B cell (primary cell): ENCODE measurements at regions not wholly inside any gene's neighbourhood (a gene's known extent, or its start where the extent isn't known, plus 50 kb on each side); places are given as distances from the start of the nearest gene placed in this dataset.

Experiments used
- ATAC-seq: fragments of 200-7000 bp; cut with Tn5 transposase; one replicate; pipeline ENCODE4 v1.10.0; 2021; ENCODE audit warnings: low read depth, mild to moderate bottlenecking, moderate number of reproducible peaks, moderate library complexity
- CTCF ChIA-PET: fragments of 350-600 bp; sonication (Branson Sonifier 250); formaldehyde crosslinking; loops from one replicate; lab custom pipeline; 2021; ENCODE audit warnings: antibody characterized with exemption, inconsistent platforms; lab: Charles Lee
- POLR2A ChIA-PET: fragments of 350-600 bp; sonication (Branson Sonifier 250); formaldehyde crosslinking; loops from one replicate; lab custom pipeline; 2021; ENCODE audit warnings: antibody characterized with exemption; lab: Charles Lee
- DNase-seq: peaks from one replicate; pipeline ENCODE4 v3.0.0; 2013
- H2AFZ ChIP-seq: 2 replicates; pipeline ENCODE4 v1.6.1; 2012; ENCODE audit warnings: mild to moderate bottlenecking, low read depth, low read length; ENCODE audit not compliant: insufficient read depth, poor library complexity, severe bottlenecking
- H3K27ac ChIP-seq, 2 donors: 1 replicate in 1 of 2; 2 replicates in 1 of 2; pipeline ENCODE4 v1.5.1; 2012 to 2013; ENCODE audit warnings: low read length in 2 of 2, mild to moderate bottlenecking in 2 of 2, moderate library complexity in 1 of 2
- H3K27me3 ChIP-seq, 4 experiments: fragments of 200-600 bp in 1 of 4; sonication (generic) in 1 of 4; replicated peaks in 1 of 4; 1 replicate in 2 of 4; 2 replicates in 2 of 4; pipeline versions ENCODE4 v1.6.1 to v1.7.0; 2013 to 2016; ENCODE audit warnings: low read length in 3 of 4, mild to moderate bottlenecking in 2 of 4, mixed read lengths in 1 of 4, moderate library complexity in 1 of 4; ENCODE audit not compliant: insufficient read depth in 4 of 4, control insufficient read depth in 3 of 4; ENCODE audit errors: control extremely low read depth in 1 of 4
- H3K36me3 ChIP-seq, 2 experiments: replicated peaks in 1 of 2; 1 replicate in 1 of 2; 2 replicates in 1 of 2; pipeline versions ENCODE4 v1.6.1 to v1.7.1; 2013; ENCODE audit warnings: low read length in 1 of 2; ENCODE audit not compliant: insufficient read depth in 2 of 2, control insufficient read depth in 1 of 2; ENCODE audit errors: control extremely low read depth in 1 of 2, extremely low read depth in 1 of 2
- H3K4me1 ChIP-seq, 2 donors: fragments of 200-600 bp in 1 of 2; sonication (generic) in 1 of 2; 1 replicate in 1 of 2; 2 replicates in 1 of 2; pipeline versions ENCODE4 v1.5.1 to v1.6.1; 2013 to 2017; ENCODE audit warnings: low read length in 2 of 2; ENCODE audit not compliant: control insufficient read depth in 2 of 2, insufficient read depth in 2 of 2
- H3K4me2 ChIP-seq: replicated peaks from 2 replicates; pipeline ENCODE3; 2012; ENCODE audit warnings: mild to moderate bottlenecking, low read depth, low read length; ENCODE audit not compliant: poor library complexity, severe bottlenecking
- H3K4me3 ChIP-seq, 5 experiments: fragments of 200-600 bp in 1 of 5; sonication (generic) in 1 of 5; 1 replicate in 3 of 5; 2 replicates in 2 of 5; pipeline versions ENCODE4 v1.5.1 to v1.7.0; 2011 to 2016; ENCODE audit warnings: low read length in 4 of 5, mild to moderate bottlenecking in 4 of 5, low read depth in 2 of 5, control low read depth in 1 of 5, moderate library complexity in 1 of 5; ENCODE audit not compliant: insufficient read depth in 1 of 5; ENCODE audit errors: control extremely low read depth in 1 of 5, extremely low read depth in 1 of 5
- H3K79me2 ChIP-seq: fragments of 200-600 bp; sonication (generic); one replicate; pipeline ENCODE4 v1.6.0; 2016; ENCODE audit warnings: low read length; ENCODE audit not compliant: control insufficient read depth, insufficient read depth
- H3K9ac ChIP-seq: fragments of 200-600 bp; sonication (generic); 2 replicates; pipeline ENCODE4 v1.6.1; 2017; ENCODE audit warnings: mild to moderate bottlenecking, low read length, moderate library complexity
- H3K9me3 ChIP-seq, 3 donors: one replicate each; pipeline versions ENCODE4 v1.6.1 to v1.7.1; 2013; ENCODE audit warnings: low read length in 2 of 3; ENCODE audit not compliant: control insufficient read depth in 2 of 3, insufficient read depth in 1 of 3; ENCODE audit errors: control extremely low read depth in 1 of 3
- H4K20me1 ChIP-seq: 2 replicates; pipeline ENCODE4 v1.6.0; 2012; ENCODE audit warnings: mild to moderate bottlenecking, low read length; ENCODE audit not compliant: insufficient read depth, control insufficient read depth, poor library complexity, severe bottlenecking
- H3K27ac Mint-ChIP-seq: one replicate; pipeline ENCODE4 v1.8.0; 2021; ENCODE audit warnings: mixed read lengths
- H3K27me3 Mint-ChIP-seq: one replicate; pipeline ENCODE4 v1.8.0; 2021; ENCODE audit warnings: mixed read lengths
- H3K4me1 Mint-ChIP-seq: one replicate; pipeline ENCODE4 v1.8.0; 2021; ENCODE audit warnings: mixed read lengths
- H3K4me3 Mint-ChIP-seq: one replicate; pipeline ENCODE4 v1.8.0; 2021; ENCODE audit warnings: mixed read lengths
- H3K9me3 Mint-ChIP-seq: one replicate; pipeline ENCODE4 v1.8.0; 2022; ENCODE audit warnings: mixed read lengths; ENCODE audit not compliant: insufficient read depth
- CTCF ChIP-seq: fragments of 200-600 bp; IDR thresholded peaks from one replicate; pipeline ENCODE4 v1.8.0; 2022; ENCODE audit warnings: antibody characterized with exemption, mild to moderate bottlenecking
- EZH2 ChIP-seq: IDR thresholded peaks from 2 replicates; pipeline ENCODE4 v1.6.1; 2012; ENCODE audit warnings: borderline replicate concordance, low read depth, mild to moderate bottlenecking, moderate library complexity, low read length; ENCODE audit not compliant: insufficient read depth, poor library complexity, severe bottlenecking
- WGBS: methylation state at CpG from one replicate; pipeline ENCODE4 v1.1.5; 2013; ENCODE audit warnings: missing lambda C conversion rate; ENCODE audit not compliant: insufficient coverage; 5-methylcytosine and 5-hydroxymethylcytosine counted together
- intact Hi-C: fragments of 100-400 bp; cut with micrococcal nuclease; formaldehyde crosslinking; loops from one replicate; pipeline ENCODE4 v1.10.0; 2022

- Histone ChIP-seq H3K4me1 (no peaks in the 10 kb centered on the region), H3K4me2 (no peak overlapping the region), H3K27ac (no peak overlapping the region), H2AFZ (no peak overlapping the region), H4K20me1 (no peaks in the 10 kb centered on the region), H3K9ac (no peak overlapping the region), H3K27me3 (no peaks in the 10 kb centered on the region), H3K79me2 (no peaks in the 10 kb centered on the region), H3K4me3 (no peak overlapping the region), H3K36me3 (no peaks in the 10 kb centered on the region), H3K9me3 (no peaks in the 10 kb centered on the region)
- Mint-ChIP-seq H3K4me1 (no peaks in the 10 kb centered on the region), H3K27me3 (no peaks in the 10 kb centered on the region), H3K9me3 (peaks cover 2% of the 10 kb centered on the region), H3K4me3 (no peak overlapping the region), H3K27ac (no peak overlapping the region)
- CTCF ChIA-PET = no interaction called here
- POLR2A ChIA-PET = no interaction called here
- DNase-seq (no peak), ATAC-seq (no peak)
- intact Hi-C loops = no loop called here
- no peak for TF ChIP-seq EZH2
- no peak for TF ChIP-seq CTCF
Measured at GRCh38 chr4:35897808-35898207, 346.5 kb downstream of the ARAP2 start.

- Histone ChIP-seq H3K79me2 (no peaks in the 10 kb centered on the region), H4K20me1 (no peaks in the 10 kb centered on the region), H3K4me1 (no peaks in the 10 kb centered on the region), H3K27ac (no peak overlapping the region), H3K36me3 (no peaks in the 10 kb centered on the region), H3K4me2 (no peak overlapping the region), H3K9me3 (no peaks in the 10 kb centered on the region), H2AFZ (no peak overlapping the region), H3K9ac (no peak overlapping the region), H3K27me3 (no peaks in the 10 kb centered on the region), H3K4me3 (no peak overlapping the region)
- 27% methylated on average over 7 of the region's 10 CpGs for WGBS
- no peak for TF ChIP-seq EZH2
- TF ChIP-seq CTCF = no peak
- Mint-ChIP-seq H3K4me3 (no peak overlapping the region), H3K9me3 (no peaks in the 10 kb centered on the region), H3K27ac (no peak overlapping the region), H3K27me3 (no peaks in the 10 kb centered on the region), H3K4me1 (no peaks in the 10 kb centered on the region)
- ATAC-seq = no peak
- CTCF ChIA-PET = no interaction called here
- DNase-seq = no peak
- intact Hi-C loops = no loop called here
- POLR2A ChIA-PET = no interaction called here
Measured at GRCh38 chr4:35900286-35901243, 343.7 kb downstream of the ARAP2 start.
